NOMO-1 treated with DMSO at 0.1 percent for 48 hours (cell line): ENCODE measurements at regions not wholly inside any gene's neighbourhood (a gene's known extent, or its start where the extent isn't known, plus 50 kb on each side); places are given as distances from the start of the nearest gene placed in this dataset.

ENCODE experiments used
- DNase-seq: peaks from one replicate; lab custom pipeline; 2025; ENCODE audit not compliant: unreplicated experiment; lab: John Stamatoyannopoulos, UW

GRCh38 chr2:51225377-51225776 lies 193.4 kb upstream of the NRXN1 start:
- DNase-seq = no peak

DNA sequence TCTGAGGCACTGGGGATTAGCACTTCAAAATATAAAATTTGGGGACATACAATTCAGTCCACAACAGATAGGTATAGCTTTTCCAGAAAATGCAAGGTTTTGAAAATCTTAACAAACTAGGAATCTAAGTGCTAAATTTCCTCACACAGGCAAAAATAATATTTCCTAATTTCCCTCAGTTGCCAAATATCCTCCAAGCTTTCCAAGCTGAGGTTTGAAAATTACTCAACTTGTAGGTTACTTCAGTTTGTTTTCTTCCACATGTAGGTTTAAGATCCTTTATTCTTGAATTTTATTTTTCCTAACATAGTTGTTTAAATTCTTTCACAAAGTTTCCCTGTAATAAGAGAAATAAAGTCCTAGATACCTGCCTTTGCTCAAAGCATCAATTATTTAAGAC lies 192.9 kb upstream of the NRXN1 start:
- DNase-seq = no peak

DNA sequence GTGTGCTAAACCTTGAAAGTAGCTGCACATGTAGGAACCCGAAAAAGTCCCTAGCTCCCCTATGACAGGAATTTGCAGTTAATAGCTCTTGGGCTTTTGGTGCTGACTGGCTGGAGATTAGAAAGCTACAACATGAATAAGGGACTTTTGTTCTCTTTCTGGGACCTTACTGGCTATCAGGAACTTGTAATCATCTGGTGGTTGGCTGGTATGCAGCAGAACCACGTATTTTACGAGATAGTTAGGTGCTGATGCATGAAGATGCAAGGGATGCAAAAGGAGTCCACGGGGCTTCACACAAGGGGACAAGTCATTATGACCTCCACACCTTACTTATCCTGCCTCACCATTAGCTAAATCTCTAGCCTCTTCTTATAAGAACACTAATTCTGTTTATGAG lies 190.2 kb upstream of the NRXN1 start:
- DNase-seq = no peak

DNA sequence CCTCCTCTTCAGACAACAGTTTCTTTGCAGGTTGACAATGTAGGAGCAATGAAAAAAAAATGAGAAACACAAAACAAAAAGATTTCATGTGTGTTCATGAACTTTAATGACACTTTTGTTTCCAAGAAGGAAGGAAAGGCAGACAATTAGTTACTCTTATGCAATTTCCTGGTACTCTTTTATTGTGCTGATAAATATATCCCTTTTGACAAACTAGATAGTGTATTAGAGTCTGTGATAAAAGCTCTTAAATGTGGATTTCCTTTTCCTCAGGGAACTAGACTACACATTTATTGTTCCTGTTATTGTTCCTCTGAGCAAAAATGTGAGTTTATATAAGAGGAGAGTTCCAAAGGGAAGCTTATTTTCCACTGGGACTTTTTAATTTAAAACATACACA lies 188.7 kb upstream of the NRXN1 start:
- DNase-seq = no peak

DNA sequence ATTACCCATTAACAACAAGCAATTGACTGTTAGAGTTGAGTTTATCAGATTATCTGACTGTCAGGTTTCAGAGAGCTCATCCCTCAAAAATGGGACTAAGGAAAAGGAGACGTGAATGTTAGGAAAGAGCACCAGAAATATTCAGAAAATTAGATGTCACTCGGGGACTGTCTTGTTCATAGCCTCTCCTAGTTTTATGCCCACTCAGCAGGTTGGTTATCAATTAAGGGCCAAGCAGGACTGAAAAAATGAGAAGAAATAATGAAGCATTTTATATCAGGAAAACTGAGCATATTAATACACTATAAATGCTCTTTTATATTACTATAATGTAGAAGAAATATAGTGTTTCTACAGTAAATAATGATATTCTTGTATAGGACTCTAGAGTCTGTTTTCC lies 188.1 kb upstream of the NRXN1 start:
- no peak for DNase-seq

DNA sequence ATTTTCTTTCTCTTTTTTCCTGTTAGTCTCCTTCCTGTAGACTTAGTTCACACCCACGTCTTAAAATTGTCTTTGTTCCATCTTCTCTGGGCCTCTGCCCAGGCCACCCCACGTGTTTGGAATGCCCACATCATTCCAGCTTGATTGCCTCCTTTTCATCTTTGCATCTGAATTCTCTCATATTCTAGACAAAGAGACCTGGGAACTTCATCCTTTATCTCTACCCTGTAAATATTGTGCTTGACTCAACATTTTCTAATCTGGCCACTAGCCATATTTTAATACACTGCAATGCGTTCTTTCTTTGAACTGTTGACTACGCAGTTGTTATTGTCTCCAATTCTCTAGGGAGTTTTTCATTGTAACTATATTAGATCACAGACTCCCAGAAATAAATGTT lies 187.5 kb upstream of the NRXN1 start:
- DNase-seq = no peak

DNA sequence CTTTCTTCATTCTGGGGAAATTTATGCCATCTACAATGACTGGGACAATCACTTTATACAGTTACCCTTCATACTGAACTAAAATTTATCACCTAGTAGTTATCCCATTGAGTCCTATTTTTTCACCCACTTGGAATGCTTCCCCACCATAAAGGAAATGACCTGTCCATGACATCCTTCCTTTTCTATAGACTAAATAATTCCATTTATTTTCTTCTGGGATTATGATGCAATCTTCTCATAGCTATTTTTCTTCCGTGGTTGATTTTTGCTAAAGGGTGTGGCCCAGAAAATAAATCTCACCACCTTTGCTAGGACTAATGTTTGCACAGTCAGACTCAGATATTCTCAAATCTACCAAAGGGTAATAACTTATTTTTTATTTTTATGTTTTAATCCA lies 186.1 kb upstream of the NRXN1 start:
- DNase-seq = no peak

DNA sequence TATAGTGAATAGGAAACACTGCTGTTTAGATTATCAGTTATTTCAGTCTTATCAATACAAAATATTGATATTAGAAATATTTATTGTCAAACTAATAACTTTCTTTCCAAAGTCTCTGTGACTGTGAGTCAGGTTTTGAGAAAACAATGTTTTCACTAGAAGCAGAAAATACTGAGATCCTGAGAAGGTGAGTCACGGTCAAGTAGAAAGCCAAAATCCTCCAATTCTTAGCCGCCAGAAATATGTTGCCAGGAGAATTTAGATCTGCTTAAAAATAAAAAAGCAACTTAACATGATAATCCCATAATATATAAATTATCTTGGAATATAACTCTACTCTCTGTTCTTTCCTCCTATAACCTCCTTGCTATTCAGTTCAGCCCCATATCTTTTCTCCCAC lies 181.9 kb upstream of the NRXN1 start:
- no peak for DNase-seq

- DNase-seq = no peak
These were observed 180.4 kb upstream of the NRXN1 start for GRCh38 chr2:51212374-51212773.

DNA sequence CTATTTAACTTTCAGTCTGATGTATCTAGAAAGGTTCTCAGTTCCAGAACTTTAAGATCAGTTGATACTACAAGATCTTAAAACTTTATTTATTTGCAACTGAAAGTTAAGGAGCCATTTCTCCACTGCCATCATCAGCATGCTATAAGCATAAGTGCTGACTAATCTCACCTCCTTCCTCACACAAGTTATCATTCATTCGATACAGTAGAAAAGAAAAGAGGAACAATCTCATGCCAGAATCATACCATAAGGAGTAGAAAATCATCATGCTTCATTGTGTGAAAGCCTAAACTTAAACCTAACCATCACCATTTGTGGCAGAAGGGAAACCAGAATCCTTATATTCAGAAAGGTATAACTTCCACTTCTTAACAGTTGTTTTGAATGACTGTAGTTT lies 176.6 kb upstream of the NRXN1 start:
- DNase-seq = no peak

DNA sequence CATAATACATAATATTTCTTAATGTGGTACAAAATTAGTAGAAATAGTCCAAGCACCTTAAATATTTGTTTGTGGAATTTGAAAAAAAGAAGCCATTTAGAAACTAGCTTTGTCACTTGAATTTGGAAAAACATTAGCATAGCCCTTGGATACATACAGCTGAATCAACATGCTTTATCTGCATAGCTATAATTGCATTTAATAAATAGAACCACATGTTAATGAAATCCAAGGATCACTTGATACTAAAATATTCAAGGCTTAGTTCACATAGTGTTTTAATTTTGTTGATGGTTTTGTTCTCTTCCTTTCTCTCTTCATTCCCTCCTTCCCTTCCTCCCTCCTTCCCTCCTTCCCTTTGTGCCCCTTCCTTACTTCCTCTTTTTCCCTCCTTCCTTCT lies 169.4 kb upstream of the NRXN1 start:
- DNase-seq = no peak

GRCh38 chr2:51194656-51195055 lies 162.7 kb upstream of the NRXN1 start:
- no peak for DNase-seq

DNA sequence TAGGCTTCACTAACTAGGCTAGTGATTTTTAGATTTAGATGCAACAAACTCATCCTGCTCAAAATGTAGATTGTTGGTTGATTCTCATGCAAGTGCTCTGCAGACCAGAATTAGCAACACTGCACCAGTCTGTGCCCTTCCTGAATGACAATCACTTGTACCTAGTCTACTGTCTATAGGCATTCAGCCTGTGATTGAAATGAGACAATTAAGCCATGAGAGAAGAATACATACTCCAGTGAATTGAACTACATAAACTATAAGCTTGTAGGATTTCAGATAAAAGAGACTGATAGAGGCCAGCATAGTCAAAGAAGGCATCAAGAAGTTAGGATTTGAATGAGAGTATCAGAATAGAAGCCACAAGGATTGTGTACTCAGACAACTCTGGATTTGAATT lies 138.3 kb upstream of the NRXN1 start:
- no peak for DNase-seq

DNA sequence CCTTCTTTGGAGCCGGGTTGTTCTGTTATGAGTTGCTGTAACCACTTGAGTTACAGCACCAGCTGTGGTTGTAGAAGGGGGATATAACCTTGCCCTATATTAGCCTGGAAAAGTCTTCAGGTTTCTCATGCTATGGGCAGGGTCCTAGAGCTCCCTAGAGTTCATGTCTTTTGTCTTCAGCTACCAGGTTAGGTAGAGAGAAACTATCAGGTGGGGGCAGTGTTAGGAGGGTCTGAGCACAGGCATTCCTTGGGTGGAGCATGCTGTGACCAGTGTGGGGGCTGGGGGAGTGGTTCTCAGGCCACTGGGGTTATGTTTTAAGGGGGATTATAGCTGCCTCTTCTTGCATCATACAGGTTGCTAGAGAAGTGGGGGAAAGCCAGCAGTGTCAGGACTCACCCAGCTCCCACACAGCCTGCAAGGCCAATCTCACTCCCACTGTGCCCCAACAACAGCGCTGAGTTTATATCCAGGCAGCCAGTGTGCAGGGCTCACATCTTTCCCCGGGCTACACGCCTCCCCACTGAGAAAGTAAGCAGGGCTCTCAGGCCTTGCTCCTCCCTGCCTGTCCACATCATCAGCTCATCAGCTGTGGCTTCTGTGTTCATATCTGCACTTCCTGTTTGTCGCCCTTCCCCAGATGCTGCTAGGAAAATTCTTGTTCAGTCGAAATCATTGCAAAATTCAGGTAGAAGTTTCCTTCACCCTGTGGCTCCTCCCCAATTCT lies 133.8 kb upstream of the NRXN1 start:
- DNase-seq = peak; percentile 0

GRCh38 chr2:51158251-51158650 lies 126.3 kb upstream of the NRXN1 start:
- DNase-seq = no peak

DNA sequence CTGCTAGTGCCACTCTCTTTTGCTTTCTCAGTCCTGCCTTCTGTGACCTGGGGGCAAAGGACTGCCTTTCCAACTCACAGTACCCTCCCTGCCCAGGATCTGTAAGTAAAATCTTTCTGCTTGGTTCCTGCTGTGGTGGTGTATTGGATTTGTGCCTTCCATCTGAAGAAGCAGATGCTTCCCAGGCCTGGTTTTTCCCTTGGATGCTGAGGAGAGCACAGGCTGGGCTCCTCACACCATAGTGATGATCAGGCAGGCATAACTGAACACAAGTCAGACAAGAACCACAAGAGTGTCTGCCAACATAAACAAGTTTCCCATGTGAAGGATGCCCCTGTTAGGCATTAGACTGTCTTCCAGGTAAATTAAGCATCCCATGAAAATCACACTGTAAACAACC lies 121.3 kb upstream of the NRXN1 start:
- DNase-seq = no peak

DNA sequence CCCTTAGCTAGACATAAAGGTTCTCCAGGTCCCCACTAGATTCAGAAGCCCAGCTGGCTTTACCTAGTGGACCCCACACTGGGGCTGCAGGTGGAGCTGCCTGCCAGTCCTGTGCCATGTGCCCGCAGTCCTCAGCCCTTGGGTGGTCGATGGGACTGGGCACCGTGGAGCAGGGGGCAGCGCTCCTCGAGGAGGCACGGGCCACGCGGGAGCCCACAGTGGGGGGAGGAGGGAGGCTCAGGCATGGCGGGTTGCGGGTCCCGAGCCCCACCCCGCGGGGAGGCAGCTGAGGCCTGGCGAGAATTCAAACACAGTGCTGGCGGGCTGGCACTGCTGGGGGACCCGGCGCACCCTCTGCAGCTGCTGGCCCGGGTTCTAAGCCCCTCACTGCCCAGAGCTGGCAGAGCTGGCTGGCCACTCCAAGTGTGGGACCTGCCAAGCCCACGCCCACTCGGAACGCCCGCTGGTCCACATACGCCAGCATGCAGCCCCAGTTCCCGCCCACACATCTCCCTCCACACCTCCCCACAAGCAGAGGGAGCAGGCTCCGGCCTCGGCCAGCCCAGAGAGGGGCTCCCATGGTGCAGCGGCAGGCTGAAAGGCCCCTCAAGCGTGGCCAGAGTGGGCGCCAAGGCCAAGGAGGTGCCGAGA lies 119.7 kb upstream of the NRXN1 start:
- DNase-seq = no peak

DNA sequence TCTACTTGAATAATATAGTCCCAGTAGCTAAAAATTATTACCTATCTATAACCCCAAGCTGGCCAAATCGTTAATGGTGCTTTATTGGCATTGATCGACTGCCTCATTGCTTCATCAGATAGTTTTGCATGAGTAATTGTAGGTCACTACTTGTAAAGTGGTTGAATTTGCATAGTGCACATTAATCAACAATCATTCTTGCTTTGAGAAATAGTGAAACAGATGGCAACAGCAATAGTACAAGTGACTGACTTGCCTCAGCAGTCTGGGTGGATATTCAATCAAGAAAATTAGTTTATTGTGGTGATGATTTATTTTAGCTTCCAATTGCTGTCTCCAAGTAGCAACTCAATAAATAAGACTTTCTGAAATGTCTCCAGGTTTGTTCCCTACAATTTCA lies 117.8 kb upstream of the NRXN1 start:
- DNase-seq = no peak

- DNase-seq = no peak
These were observed 113.8 kb upstream of the NRXN1 start for GRCh38 chr2:51145761-51146160.

- no peak for DNase-seq
These were observed 88.9 kb upstream of the NRXN1 start for GRCh38 chr2:51120754-51121280.

- no peak for DNase-seq
These were observed 79.6 kb upstream of the NRXN1 start for GRCh38 chr2:51111532-51111931.

DNA sequence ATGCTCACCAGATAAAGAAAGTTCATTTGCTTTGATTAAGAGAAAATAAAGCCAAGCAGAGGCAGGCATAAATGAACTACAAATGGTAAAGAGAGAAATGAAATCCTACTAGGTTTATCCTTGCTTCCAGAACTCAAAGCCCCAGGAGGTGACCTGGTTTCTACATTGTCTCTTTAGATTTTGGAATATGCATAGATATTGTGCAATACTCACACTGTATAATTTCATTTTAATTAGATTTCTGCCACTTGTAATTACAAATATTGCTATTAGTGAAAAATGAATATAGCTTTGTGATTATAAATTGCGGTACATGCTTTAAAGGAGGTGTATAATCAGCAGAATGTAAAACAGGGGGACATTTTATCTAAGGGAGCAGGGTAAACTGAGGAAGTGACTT lies 76.9 kb upstream of the NRXN1 start:
- DNase-seq = no peak

DNA sequence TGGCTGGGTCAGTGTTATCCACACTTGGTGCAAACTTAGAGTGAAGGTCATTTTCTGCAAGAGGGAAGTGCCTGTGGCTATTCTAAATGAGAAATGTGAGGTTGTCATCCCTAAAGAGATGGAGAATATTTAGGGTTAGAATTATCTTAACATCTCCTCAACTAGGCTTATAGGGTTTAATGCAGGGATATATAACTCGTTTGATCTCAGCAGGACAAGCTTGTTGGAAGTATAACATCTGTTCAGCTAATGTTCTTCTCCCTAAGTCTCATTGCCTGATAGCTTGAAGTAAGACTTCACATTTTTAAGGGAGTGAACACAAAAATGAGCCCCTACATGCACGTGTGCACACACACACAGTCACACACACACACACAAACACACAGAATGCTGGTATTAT lies 75.9 kb upstream of the NRXN1 start:
- no peak for DNase-seq
